ENCODE measurements at regions not wholly inside any gene's neighbourhood (a gene's known extent, or its start where the extent isn't known, plus 50 kb on each side); places are given as distances from the start of the nearest gene placed in this dataset.

- no peak for TF ChIP-seq POLR2A (IDR thresholded peaks at IDR 0.05)
- TF ChIP-seq CTCF (IDR thresholded peaks at IDR 0.05): no peak
- TF ChIP-seq POLR2AphosphoS5 (IDR thresholded peaks at IDR 0.05): no peak
Measured at GRCh38 chr10:123536176-123536845, 129.8 kb upstream of the GPR26 start.

Measured in sigmoid colon (tissue), 4 donors.